ENCODE measurements at regions not wholly inside any gene's neighbourhood (a gene's known extent, or its start where the extent isn't known, plus 50 kb on each side); places are given as distances from the start of the nearest gene placed in this dataset.
A peak's percentile ranks its signal among the peaks of the same experiment; 100 is the strongest.

GRCh38 chr4:140213749-140214148 lies 59.8 kb upstream of the MAML3 start:
- DNase-seq (ENCODE audit: low read depth) = peak; percentile 34

GRCh38 chr4:140213116-140213515 lies 59.1 kb upstream of the MAML3 start:
- no peak for DNase-seq (ENCODE audit: low read depth)

GRCh38 chr4:140212646-140213045 lies 58.7 kb upstream of the MAML3 start:
- DNase-seq (ENCODE audit: low read depth) = no peak

DNA sequence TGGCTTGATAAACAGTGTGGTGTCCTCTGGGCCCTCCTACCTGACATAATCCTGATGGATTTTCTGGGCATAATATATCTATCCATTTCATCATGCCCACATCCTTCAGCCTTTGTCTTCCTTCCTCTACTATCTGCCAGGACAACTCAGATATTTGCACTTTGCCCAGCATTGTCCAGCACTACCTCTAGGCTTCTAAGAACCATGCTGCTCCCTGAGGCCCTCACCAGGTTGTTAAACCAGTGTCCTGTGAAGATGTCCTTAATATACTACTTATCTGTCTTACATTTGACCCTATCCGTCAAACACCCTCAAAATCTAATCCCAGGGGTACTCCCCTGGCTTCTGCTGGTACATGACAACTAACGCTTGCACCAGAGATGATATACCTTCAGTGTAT lies 58.2 kb upstream of the MAML3 start:
- DNase-seq (ENCODE audit: low read depth) = no peak

DNA sequence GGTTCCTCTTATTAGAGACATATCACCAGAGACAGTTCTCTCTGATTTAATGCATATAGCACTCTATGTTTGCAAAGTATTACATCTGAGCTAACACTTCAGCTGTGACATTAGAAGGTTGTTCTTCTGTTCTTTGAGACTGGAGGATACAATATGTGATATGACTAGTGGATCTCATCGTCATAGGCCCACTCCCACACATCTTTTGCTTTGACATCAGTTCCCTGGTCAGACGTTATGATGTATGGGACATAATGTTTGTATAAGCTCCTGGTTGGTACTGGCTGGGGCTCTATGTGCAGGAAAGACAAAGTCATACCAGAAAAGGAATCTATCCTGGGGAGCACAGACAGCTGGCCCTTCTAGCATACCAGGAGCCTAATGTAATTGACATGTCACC lies 57.7 kb upstream of the MAML3 start:
- DNase-seq (ENCODE audit: low read depth) = no peak

DNA sequence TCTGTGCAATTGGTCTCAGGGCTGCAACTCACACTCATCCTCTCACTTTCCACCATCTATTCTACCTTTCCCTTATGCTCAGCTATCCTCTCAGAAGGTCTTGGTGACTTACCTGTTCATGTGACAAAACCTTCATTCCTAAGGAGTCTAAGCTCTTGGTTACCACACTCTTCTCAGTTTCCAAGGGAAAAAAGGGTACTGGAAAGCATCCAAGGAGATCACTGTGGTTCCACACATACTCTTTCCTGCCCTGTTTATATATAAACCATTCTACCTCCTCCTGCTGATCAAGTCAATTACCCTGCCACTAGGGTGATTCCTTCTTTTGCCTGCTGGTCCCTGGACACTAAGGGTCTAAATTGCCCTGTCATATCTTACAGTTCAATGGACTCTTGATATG lies 57.2 kb upstream of the MAML3 start:
- DNase-seq (ENCODE audit: low read depth) = no peak

GRCh38 chr4:140208921-140209320 lies 54.9 kb upstream of the MAML3 start:
- no peak for DNase-seq (ENCODE audit: low read depth)
